GM12865 (cell line): ENCODE measurements at regions not wholly inside any gene's neighbourhood (a gene's known extent, or its start where the extent isn't known, plus 50 kb on each side); places are given as distances from the start of the nearest gene placed in this dataset.

Experiments
- DNase-seq: peaks from one replicate; pipeline ENCODE4 v3.0.0; 2010; ENCODE audit warnings: low read depth
- H3K4me3 ChIP-seq: 2 replicates; pipeline ENCODE4 v1.5.1; 2011; ENCODE audit warnings: mild to moderate bottlenecking, low read depth, low read length, control low read depth
- CTCF ChIP-seq: IDR thresholded peaks from 2 replicates; pipeline ENCODE4 v1.5.1; 2011; ENCODE audit warnings: low read length, control low read depth, low read depth, inconsistent platforms; ENCODE audit not compliant: insufficient read depth; ENCODE audit errors: missing control alignments

GRCh38 chr2:16440898-16441297 is 224.7 kb downstream of the CYRIA start:
- no peak for TF ChIP-seq CTCF
- H3K4me3 ChIP-seq = no peak overlapping the region
- no peak for DNase-seq

DNA sequence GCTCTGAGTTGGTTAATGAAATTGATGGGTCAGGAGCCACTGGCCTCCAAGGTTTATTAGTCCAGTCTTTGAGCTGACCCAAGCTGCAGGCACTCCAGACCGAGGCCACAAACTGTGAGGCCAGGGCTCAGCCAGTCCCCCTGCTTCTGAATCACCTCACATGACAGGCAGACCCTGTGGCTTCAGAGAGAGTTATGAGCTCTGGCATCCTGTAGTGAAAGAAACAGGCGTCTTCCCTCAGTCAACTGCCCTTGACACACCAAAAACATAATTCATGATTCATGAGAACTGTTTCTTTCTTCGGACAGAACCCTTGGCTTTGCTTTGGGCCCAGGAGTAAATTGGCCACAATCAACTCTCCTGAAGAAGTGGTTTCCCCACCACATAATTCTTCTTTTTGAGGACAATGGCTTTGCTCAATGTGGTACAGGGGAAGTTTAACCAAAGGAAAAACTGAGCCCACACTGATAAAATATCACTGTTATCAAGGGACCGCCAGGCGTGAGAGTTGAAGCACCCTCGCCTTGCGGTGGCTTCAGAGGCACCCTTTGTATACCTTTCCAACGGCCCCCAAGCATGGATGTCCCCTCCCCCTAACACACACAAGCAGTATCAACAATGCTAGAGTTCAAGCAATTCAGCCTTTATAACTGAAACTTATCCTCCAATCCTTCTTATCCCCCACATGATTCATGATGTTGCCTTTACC is 226.9 kb downstream of the CYRIA start:
- no peak for TF ChIP-seq CTCF
- no peak overlapping the region for H3K4me3 ChIP-seq
- no peak for DNase-seq

DNA sequence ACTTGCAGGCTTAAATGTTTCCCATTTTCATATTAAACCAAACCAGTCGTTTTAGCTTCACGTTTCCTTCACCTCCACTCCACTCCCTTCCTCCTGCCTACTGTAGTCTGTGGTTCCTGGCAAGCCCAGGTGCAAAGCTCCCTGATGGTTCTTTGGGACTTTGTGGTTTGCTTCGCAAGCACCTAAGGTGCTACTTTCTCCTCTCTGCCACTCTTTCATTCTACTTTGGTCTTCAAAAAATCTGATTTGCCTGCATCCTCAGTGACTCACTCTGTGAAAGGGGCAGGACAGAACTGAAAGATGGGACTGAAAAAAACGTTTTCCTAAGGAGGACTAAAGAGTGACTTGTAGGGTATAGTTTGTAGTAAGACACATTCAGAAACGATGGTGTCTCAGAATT is 228.4 kb downstream of the CYRIA start:
- TF ChIP-seq CTCF = no peak
- DNase-seq = no peak
- H3K4me3 ChIP-seq = no peak overlapping the region

DNA sequence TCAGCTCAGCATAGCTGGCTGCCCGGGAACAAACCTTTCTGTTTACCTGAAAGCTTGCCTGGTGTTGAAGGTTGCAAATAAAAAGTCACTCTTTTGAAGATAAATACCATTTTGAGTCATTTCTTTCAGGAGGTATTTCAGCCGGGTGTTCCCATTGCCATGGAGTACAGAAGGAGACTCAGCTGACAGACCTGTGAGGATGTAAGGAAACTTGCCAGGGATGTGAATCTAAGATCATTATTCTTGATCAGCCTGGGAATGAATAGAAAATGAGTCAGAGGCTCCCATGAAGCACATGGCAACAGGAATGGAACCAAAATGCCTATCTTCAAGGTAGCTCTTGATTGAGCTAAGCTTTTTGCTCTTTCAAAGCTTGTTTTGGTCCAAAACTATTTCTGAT is 231.2 kb downstream of the CYRIA start:
- TF ChIP-seq CTCF = no peak
- no peak for DNase-seq
- no peak overlapping the region for H3K4me3 ChIP-seq

DNA sequence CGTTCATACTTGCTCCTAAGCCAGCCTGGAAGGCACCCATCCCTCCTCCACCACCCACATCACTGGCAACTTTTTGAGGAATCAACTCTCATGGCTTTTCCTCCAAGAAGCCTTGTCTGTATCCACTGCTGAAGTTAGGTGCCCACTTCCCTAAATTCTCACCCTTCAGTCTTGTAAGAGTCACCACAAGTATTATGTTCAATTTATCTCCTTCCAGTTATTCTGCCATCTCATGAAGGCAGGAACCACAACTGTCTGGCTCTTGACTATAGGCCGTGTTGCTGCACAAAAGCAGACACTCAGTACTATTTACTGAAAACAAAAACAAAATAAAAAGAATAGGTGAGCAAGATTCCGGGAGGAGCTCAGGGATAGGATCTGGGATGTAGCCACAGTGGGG is 234.8 kb downstream of the CYRIA start:
- H3K4me3 ChIP-seq = no peak overlapping the region
- TF ChIP-seq CTCF = no peak
- no peak for DNase-seq

GRCh38 chr2:16429431-16430145 is 236.0 kb downstream of the CYRIA start:
- no peak for TF ChIP-seq CTCF
- DNase-seq = no peak
- no peak overlapping the region for H3K4me3 ChIP-seq
